Bone marrow (tissue), 2 donors: ENCODE measurements at regions not wholly inside any gene's neighbourhood (a gene's known extent, or its start where the extent isn't known, plus 50 kb on each side); places are given as distances from the start of the nearest gene placed in this dataset.

Source experiments
- DNase-seq, 2 donors: peaks; one replicate each; lab custom pipeline; 2025; lab: John Stamatoyannopoulos, UW

GRCh38 chr9:95756986-95757385 is 118.5 kb upstream of the ERCC6L2 start:
- DNase-seq, result no peak

- no peak for DNase-seq
Observed at GRCh38 chr9:95756101-95756500, 119.4 kb upstream of the ERCC6L2 start.

- no peak for DNase-seq
Observed at GRCh38 chr9:95755421-95755730, 120.1 kb upstream of the ERCC6L2 start.

- no peak for DNase-seq
Observed at GRCh38 chr9:95754533-95755420, 120.7 kb upstream of the ERCC6L2 start.

- DNase-seq, result no peak
Observed at GRCh38 chr9:95753762-95754465, 121.6 kb upstream of the ERCC6L2 start.

- DNase-seq, result no peak
Observed at GRCh38 chr9:95752129-95752731, 123.3 kb upstream of the ERCC6L2 start.

GRCh38 chr9:95751520-95751790 is 124.0 kb upstream of the ERCC6L2 start:
- no peak for DNase-seq

- no peak for DNase-seq
Observed at GRCh38 chr9:95750725-95751519, 124.6 kb upstream of the ERCC6L2 start.

GRCh38 chr9:95749493-95749892 is 126.0 kb upstream of the ERCC6L2 start:
- no peak for DNase-seq

- no peak for DNase-seq
Observed at GRCh38 chr9:95746408-95747180, 128.9 kb upstream of the ERCC6L2 start.

GRCh38 chr9:95742821-95743220 is 132.7 kb upstream of the ERCC6L2 start:
- DNase-seq, result no peak

GRCh38 chr9:95741631-95742030 is 133.9 kb upstream of the ERCC6L2 start:
- DNase-seq, result no peak

GRCh38 chr9:95740217-95741004 is 135.1 kb upstream of the ERCC6L2 start:
- no peak for DNase-seq

GRCh38 chr9:95738438-95738837 is 137.1 kb upstream of the ERCC6L2 start:
- no peak for DNase-seq

GRCh38 chr9:95736891-95737522 is 138.5 kb upstream of the ERCC6L2 start:
- DNase-seq, result no peak

GRCh38 chr9:95736370-95736769 is 139.1 kb upstream of the ERCC6L2 start:
- no peak for DNase-seq

- DNase-seq, result no peak
Observed at GRCh38 chr9:95735701-95736100, 139.8 kb upstream of the ERCC6L2 start.

- DNase-seq, result no peak
Observed at GRCh38 chr9:95733741-95734666, 141.5 kb upstream of the ERCC6L2 start.
